CD4-positive, alpha-beta T cell (primary cell): ENCODE measurements at regions not wholly inside any gene's neighbourhood (a gene's known extent, or its start where the extent isn't known, plus 50 kb on each side); places are given as distances from the start of the nearest gene placed in this dataset.

ENCODE experiments used
- ATAC-seq: fragments of 200-7000 bp; cut with Tn5 transposase; one replicate; pipeline ENCODE4 v1.10.0; 2022; ENCODE audit warnings: mild to moderate bottlenecking; ENCODE audit not compliant: poor library complexity
- CTCF ChIA-PET: fragments of 350-600 bp; sonication (Branson Sonifier 250); formaldehyde crosslinking; loops from one replicate; lab custom pipeline; 2021; ENCODE audit warnings: antibody characterized with exemption, inconsistent platforms; lab: Charles Lee
- POLR2A ChIA-PET: fragments of 350-600 bp; sonication (Branson Sonifier 250); formaldehyde crosslinking; loops from one replicate; lab custom pipeline; 2021; ENCODE audit warnings: antibody characterized with exemption, inconsistent platforms; lab: Charles Lee
- DNase-seq, 14 experiments: peaks; one replicate each; pipeline ENCODE4 v3.0.0-alpha.2; 2013 to 2020; ENCODE audit warnings: mixed read lengths in 2 of 14
- H3K27ac ChIP-seq, 2 donors: one replicate each; pipeline versions ENCODE4 v1.5.1 to v1.7.0; 2013; ENCODE audit warnings: low read length in 2 of 2, low read depth in 1 of 2, mild to moderate bottlenecking in 1 of 2
- H3K27me3 ChIP-seq, 2 experiments: 1 replicate in 1 of 2; 2 replicates in 1 of 2; pipeline versions ENCODE4 v1.6.1 to v1.7.0; 2013; ENCODE audit warnings: low read length in 2 of 2, control low read depth in 1 of 2, mild to moderate bottlenecking in 1 of 2, moderate library complexity in 1 of 2; ENCODE audit not compliant: insufficient read depth in 2 of 2, control insufficient read depth in 1 of 2
- H3K36me3 ChIP-seq: one replicate; pipeline ENCODE4 v1.6.1; 2013; ENCODE audit warnings: low read length, control low read depth; ENCODE audit not compliant: insufficient read depth
- H3K4me1 ChIP-seq: one replicate; pipeline ENCODE4 v1.6.1; 2013; ENCODE audit warnings: low read length, control low read depth; ENCODE audit not compliant: insufficient read depth
- H3K4me3 ChIP-seq: one replicate; pipeline ENCODE4 v1.5.1; 2013; ENCODE audit warnings: mild to moderate bottlenecking, low read length, moderate library complexity
- H3K9me3 ChIP-seq, 2 experiments: 1 replicate in 1 of 2; 2 replicates in 1 of 2; pipeline versions ENCODE4 v1.6.1 to v1.7.0; 2013; ENCODE audit warnings: low read length in 2 of 2, mild to moderate bottlenecking in 2 of 2, control low read depth in 1 of 2, moderate library complexity in 1 of 2; ENCODE audit not compliant: control insufficient read depth in 1 of 2, insufficient read depth in 1 of 2
- H3K27ac Mint-ChIP-seq: one replicate; pipeline ENCODE4 v1.8.0; 2020; ENCODE audit warnings: mixed read lengths
- H3K27me3 Mint-ChIP-seq: one replicate; pipeline ENCODE4 v1.8.0; 2021; ENCODE audit warnings: mixed read lengths
- H3K36me3 Mint-ChIP-seq: one replicate; pipeline ENCODE4 v1.8.0; 2021; ENCODE audit warnings: low read depth, mixed read lengths
- H3K4me1 Mint-ChIP-seq: one replicate; pipeline ENCODE4 v1.8.0; 2021; ENCODE audit warnings: low read depth, mixed read lengths
- H3K4me3 Mint-ChIP-seq: one replicate; pipeline ENCODE4 v1.8.0; 2020; ENCODE audit warnings: mild to moderate bottlenecking, mixed read lengths
- H3K9me3 Mint-ChIP-seq: one replicate; pipeline ENCODE4 v1.8.0; 2020; ENCODE audit warnings: mixed read lengths
- CTCF ChIP-seq: fragments of 200-600 bp; IDR thresholded peaks from one replicate; pipeline ENCODE4 v1.8.0; 2022; ENCODE audit warnings: antibody characterized with exemption, mild to moderate bottlenecking
- intact Hi-C, 2 experiments: fragments of 100-400 bp; cut with DNase I in 1 of 2; cut with micrococcal nuclease in 1 of 2; formaldehyde crosslinking; loops; one replicate each; pipeline versions ENCODE4 v1.15.1 to v1.9.0; 2023 to 2025; cut with DNase I, micrococcal nuclease

- Mint-ChIP-seq H3K27me3 (no peaks in the 10 kb centered on the region), H3K27ac (no peak overlapping the region), H3K4me3 (no peak overlapping the region), H3K4me1 (no peaks in the 10 kb centered on the region), H3K36me3 (no peaks in the 10 kb centered on the region), H3K9me3 (peaks cover 5% of the 10 kb centered on the region)
- no peak for ATAC-seq
- no peak overlapping the region for H3K27ac ChIP-seq
- H3K9me3 ChIP-seq, result peaks cover 0 to 6% of the 10 kb centered on the region in 2 experiments
- no peaks in the 10 kb centered on the region for H3K4me1 ChIP-seq
- CTCF ChIA-PET, result no interaction called here
- intact Hi-C loops, result no loop called here
- TF ChIP-seq CTCF, result no peak
- H3K27me3 ChIP-seq, result no peaks in the 10 kb centered on the region
- no peaks in the 10 kb centered on the region for H3K36me3 ChIP-seq
- POLR2A ChIA-PET, result no interaction called here
- no peak overlapping the region for H3K4me3 ChIP-seq
- no peak for DNase-seq
Observed at GRCh38 chr2:155356250-155356649, 657.8 kb downstream of the KCNJ3 start.

- Mint-ChIP-seq H3K27me3 (no peaks in the 10 kb centered on the region), H3K4me1 (no peaks in the 10 kb centered on the region), H3K4me3 (no peak overlapping the region), H3K36me3 (no peaks in the 10 kb centered on the region), H3K9me3 (no peaks in the 10 kb centered on the region), H3K27ac (no peak overlapping the region)
- Histone ChIP-seq H3K4me3 (no peak overlapping the region), H3K27me3 (no peaks in the 10 kb centered on the region), H3K4me1 (no peaks in the 10 kb centered on the region), H3K9me3 (peaks cover 0 to 10% of the 10 kb centered on the region in 2 experiments), H3K27ac (no peak overlapping the region), H3K36me3 (no peaks in the 10 kb centered on the region)
- no peak for TF ChIP-seq CTCF
- ChIA-PET POLR2A (no interaction called here), CTCF (no interaction called here)
- DNase-seq (no peak), ATAC-seq (no peak)
- intact Hi-C loops, result no loop called here
Observed at GRCh38 chr2:155350783-155351580, 652.5 kb downstream of the KCNJ3 start.

GRCh38 chr2:155332016-155332415 is 633.5 kb downstream of the KCNJ3 start:
- H3K4me3 ChIP-seq, result no peak overlapping the region

More at GRCh38 chr2:155332016-155332415, 633.5 kb downstream of the KCNJ3 start:
- no peak for TF ChIP-seq CTCF
- Histone ChIP-seq H3K36me3 (no peaks in the 10 kb centered on the region), H3K9me3 (no peaks in the 10 kb centered on the region), H3K4me1 (no peaks in the 10 kb centered on the region), H3K27me3 (no peaks in the 10 kb centered on the region), H3K27ac (no peak overlapping the region)
- no peaks in the 10 kb centered on the region for H3K27me3 Mint-ChIP-seq
- ChIA-PET POLR2A (no interaction called here), CTCF (no interaction called here)
- DNase-seq (no peak), ATAC-seq (no peak)
- H3K9me3 Mint-ChIP-seq, result peaks cover 2% of the 10 kb centered on the region
- intact Hi-C loops, result no loop called here
- H3K27ac Mint-ChIP-seq, result no peak overlapping the region
- no peaks in the 10 kb centered on the region for H3K4me1 Mint-ChIP-seq
- H3K36me3 Mint-ChIP-seq, result no peaks in the 10 kb centered on the region
- H3K4me3 Mint-ChIP-seq, result no peak overlapping the region
